ENCODE measurements at regions not wholly inside any gene's neighbourhood (a gene's known extent, or its start where the extent isn't known, plus 50 kb on each side); places are given as distances from the start of the nearest gene placed in this dataset.

GRCh38 chr13:105984236-105984635, 551.2 kb downstream of the EFNB2 start:
- Histone ChIP-seq H3K9me2 (replicated peaks; ENCODE audit: insufficient read depth, low read length) (no peaks in the 10 kb centered on the region), H2AFZ (ENCODE audit: low read length) (no peak overlapping the region), H3K9ac (ENCODE audit: low read length) (no peak overlapping the region), H3K4me2 (ENCODE audit: low read depth, low read length, poor library complexity, severe bottlenecking) (no peak overlapping the region), H3K36me3 (ENCODE audit: insufficient read depth, low read length) (no peaks in the 10 kb centered on the region), H3K27me3 (ENCODE audit: low read length) (no peaks in the 10 kb centered on the region), H3K9me3 (ENCODE audit: low read length) (peaks cover 8% of the 10 kb centered on the region), H3K4me1 (ENCODE audit: low read length) (no peaks in the 10 kb centered on the region), H4K20me1 (ENCODE audit: insufficient read depth, low read depth, low read length) (no peaks in the 10 kb centered on the region), H3K79me2 (ENCODE audit: low read length) (no peaks in the 10 kb centered on the region), H3K4me3 (ENCODE audit: low read length) (no peak overlapping the region), H3K27ac (ENCODE audit: low read length) (no peak overlapping the region)
- no peak for DNase-seq

DNA sequence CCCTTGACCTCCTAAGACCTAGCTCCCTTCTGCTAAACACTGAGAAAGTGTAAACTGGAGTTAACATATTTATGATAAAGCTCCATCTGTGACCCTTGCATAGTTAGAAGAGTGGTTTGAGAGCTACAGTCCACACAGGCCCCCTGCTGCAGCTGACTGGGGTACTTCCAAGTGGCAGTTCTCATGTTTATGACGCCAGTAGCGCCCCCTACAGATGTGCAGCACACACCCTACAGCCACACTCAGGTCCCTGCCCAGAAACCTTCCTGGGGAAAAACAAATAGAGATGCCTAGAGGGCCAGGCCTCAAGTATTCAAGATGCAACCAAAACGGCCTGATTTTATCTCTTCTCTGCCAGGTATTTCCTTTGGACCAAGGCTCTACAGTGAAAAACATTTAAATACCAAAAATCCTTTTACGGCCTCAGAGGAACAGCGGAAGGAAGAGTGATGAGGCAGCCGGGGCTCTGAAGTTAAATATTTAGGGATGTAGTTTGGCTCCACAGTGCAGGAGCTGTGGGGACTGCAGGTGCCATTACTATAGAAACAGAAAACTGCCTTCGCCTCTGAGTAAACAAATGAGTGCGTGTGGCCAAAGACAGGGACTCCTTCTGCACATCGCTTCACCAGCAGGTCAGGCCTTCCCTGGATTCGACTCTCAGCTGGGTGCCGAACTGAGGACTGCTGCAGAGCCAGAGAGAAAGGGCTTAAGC, 553.1 kb downstream of the EFNB2 start:
- no peak for DNase-seq

GRCh38 chr13:105979131-105980011, 556.1 kb downstream of the EFNB2 start:
- no peak overlapping the region for H3K9ac ChIP-seq (ENCODE audit: low read length)
- no peak overlapping the region for H3K27ac ChIP-seq (ENCODE audit: low read length)
- H3K36me3 ChIP-seq (ENCODE audit: insufficient read depth, low read length) = no peaks in the 10 kb centered on the region
- no peak overlapping the region for H3K4me2 ChIP-seq (ENCODE audit: low read depth, low read length, poor library complexity, severe bottlenecking)
- no peaks in the 10 kb centered on the region for H3K4me1 ChIP-seq (ENCODE audit: low read length)
- no peak overlapping the region for H3K4me3 ChIP-seq (ENCODE audit: low read length)
- DNase-seq = no peak
- H3K9me2 ChIP-seq (replicated peaks; ENCODE audit: insufficient read depth, low read length) = no peaks in the 10 kb centered on the region
- H4K20me1 ChIP-seq (ENCODE audit: insufficient read depth, low read depth, low read length) = no peaks in the 10 kb centered on the region
- peaks cover 3% of the 10 kb centered on the region for H3K9me3 ChIP-seq (ENCODE audit: low read length)
- no peaks in the 10 kb centered on the region for H3K27me3 ChIP-seq (ENCODE audit: low read length)
- no peaks in the 10 kb centered on the region for H3K79me2 ChIP-seq (ENCODE audit: low read length)
- no peak overlapping the region for H2AFZ ChIP-seq (ENCODE audit: low read length)

More for the DNA sequence above, 553.1 kb downstream of the EFNB2 start:
- Histone ChIP-seq H2AFZ (ENCODE audit: low read length) (no peak overlapping the region), H3K79me2 (ENCODE audit: low read length) (no peaks in the 10 kb centered on the region), H3K4me3 (ENCODE audit: low read length) (no peak overlapping the region), H3K9me3 (ENCODE audit: low read length) (peaks cover 8% of the 10 kb centered on the region), H3K27ac (ENCODE audit: low read length) (no peak overlapping the region), H3K9ac (ENCODE audit: low read length) (no peak overlapping the region), H3K4me2 (ENCODE audit: low read depth, low read length, poor library complexity, severe bottlenecking) (no peak overlapping the region), H3K36me3 (ENCODE audit: insufficient read depth, low read length) (no peaks in the 10 kb centered on the region), H3K9me2 (replicated peaks; ENCODE audit: insufficient read depth, low read length) (no peaks in the 10 kb centered on the region), H4K20me1 (ENCODE audit: insufficient read depth, low read depth, low read length) (no peaks in the 10 kb centered on the region), H3K27me3 (ENCODE audit: low read length) (no peaks in the 10 kb centered on the region), H3K4me1 (ENCODE audit: low read length) (no peaks in the 10 kb centered on the region)

- Histone ChIP-seq H4K20me1 (ENCODE audit: insufficient read depth, low read depth, low read length) (no peaks in the 10 kb centered on the region), H3K9ac (ENCODE audit: low read length) (no peak overlapping the region), H3K36me3 (ENCODE audit: insufficient read depth, low read length) (no peaks in the 10 kb centered on the region), H3K79me2 (ENCODE audit: low read length) (no peaks in the 10 kb centered on the region), H3K9me2 (replicated peaks; ENCODE audit: insufficient read depth, low read length) (no peaks in the 10 kb centered on the region), H3K27me3 (ENCODE audit: low read length) (no peaks in the 10 kb centered on the region), H3K9me3 (ENCODE audit: low read length) (peaks cover 10% of the 10 kb centered on the region), H3K4me3 (ENCODE audit: low read length) (no peak overlapping the region), H3K27ac (ENCODE audit: low read length) (no peak overlapping the region), H3K4me2 (ENCODE audit: low read depth, low read length, poor library complexity, severe bottlenecking) (no peak overlapping the region), H2AFZ (ENCODE audit: low read length) (no peak overlapping the region), H3K4me1 (ENCODE audit: low read length) (no peaks in the 10 kb centered on the region)
- DNase-seq = no peak
Measured at GRCh38 chr13:105974380-105974779, 561.1 kb downstream of the EFNB2 start.

- Histone ChIP-seq H3K9me2 (replicated peaks; ENCODE audit: insufficient read depth, low read length) (no peaks in the 10 kb centered on the region), H4K20me1 (ENCODE audit: insufficient read depth, low read depth, low read length) (no peaks in the 10 kb centered on the region), H3K27ac (ENCODE audit: low read length) (no peak overlapping the region), H3K4me2 (ENCODE audit: low read depth, low read length, poor library complexity, severe bottlenecking) (no peak overlapping the region), H3K9ac (ENCODE audit: low read length) (no peak overlapping the region), H3K36me3 (ENCODE audit: insufficient read depth, low read length) (no peaks in the 10 kb centered on the region), H3K9me3 (ENCODE audit: low read length) (peaks cover 14% of the 10 kb centered on the region), H2AFZ (ENCODE audit: low read length) (no peak overlapping the region), H3K79me2 (ENCODE audit: low read length) (no peaks in the 10 kb centered on the region), H3K4me1 (ENCODE audit: low read length) (no peaks in the 10 kb centered on the region), H3K4me3 (ENCODE audit: low read length) (no peak overlapping the region), H3K27me3 (ENCODE audit: low read length) (no peaks in the 10 kb centered on the region)
- DNase-seq = no peak
Measured at GRCh38 chr13:105972811-105973590, 562.5 kb downstream of the EFNB2 start.

- Histone ChIP-seq H3K79me2 (ENCODE audit: low read length) (no peaks in the 10 kb centered on the region), H4K20me1 (ENCODE audit: insufficient read depth, low read depth, low read length) (no peaks in the 10 kb centered on the region), H3K4me1 (ENCODE audit: low read length) (no peaks in the 10 kb centered on the region), H2AFZ (ENCODE audit: low read length) (no peak overlapping the region), H3K4me3 (ENCODE audit: low read length) (no peak overlapping the region), H3K9ac (ENCODE audit: low read length) (no peak overlapping the region), H3K36me3 (ENCODE audit: insufficient read depth, low read length) (no peaks in the 10 kb centered on the region), H3K27ac (ENCODE audit: low read length) (no peak overlapping the region), H3K4me2 (ENCODE audit: low read depth, low read length, poor library complexity, severe bottlenecking) (no peak overlapping the region), H3K9me3 (ENCODE audit: low read length) (peaks cover 14% of the 10 kb centered on the region), H3K27me3 (ENCODE audit: low read length) (no peaks in the 10 kb centered on the region), H3K9me2 (replicated peaks; ENCODE audit: insufficient read depth, low read length) (no peaks in the 10 kb centered on the region)
- DNase-seq = no peak
Measured at GRCh38 chr13:105972306-105972721, 563.1 kb downstream of the EFNB2 start.

GRCh38 chr13:105971738-105972137, 563.7 kb downstream of the EFNB2 start:
- Histone ChIP-seq H3K27me3 (ENCODE audit: low read length) (no peaks in the 10 kb centered on the region), H4K20me1 (ENCODE audit: insufficient read depth, low read depth, low read length) (no peaks in the 10 kb centered on the region), H3K9ac (ENCODE audit: low read length) (no peak overlapping the region), H3K79me2 (ENCODE audit: low read length) (no peaks in the 10 kb centered on the region), H3K4me1 (ENCODE audit: low read length) (no peaks in the 10 kb centered on the region), H3K27ac (ENCODE audit: low read length) (no peak overlapping the region), H2AFZ (ENCODE audit: low read length) (no peak overlapping the region), H3K9me2 (replicated peaks; ENCODE audit: insufficient read depth, low read length) (no peaks in the 10 kb centered on the region), H3K4me2 (ENCODE audit: low read depth, low read length, poor library complexity, severe bottlenecking) (no peak overlapping the region), H3K9me3 (ENCODE audit: low read length) (peaks cover 14% of the 10 kb centered on the region), H3K36me3 (ENCODE audit: insufficient read depth, low read length) (no peaks in the 10 kb centered on the region), H3K4me3 (ENCODE audit: low read length) (no peak overlapping the region)
- DNase-seq = no peak

DNA sequence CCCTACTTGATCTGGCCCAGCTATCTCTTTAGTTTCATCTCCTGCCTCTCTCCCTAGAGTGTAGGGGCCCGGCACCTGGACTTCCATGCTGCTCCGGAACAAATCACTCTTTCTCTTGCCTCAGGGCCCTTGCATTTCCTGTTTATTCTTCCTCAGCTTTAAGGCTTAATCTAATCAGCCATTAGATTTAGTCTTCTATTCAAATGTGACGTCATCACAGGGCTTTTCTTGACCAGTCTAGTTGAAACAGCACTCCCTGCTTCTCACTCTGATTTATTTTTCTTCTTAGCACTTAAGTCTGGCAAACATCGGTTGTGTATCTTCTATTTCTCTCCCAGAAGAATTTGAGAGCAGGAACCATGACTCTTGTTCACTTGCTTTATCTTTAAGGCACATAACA, 564.1 kb downstream of the EFNB2 start:
- H3K9me2 ChIP-seq (replicated peaks; ENCODE audit: insufficient read depth, low read length) = no peaks in the 10 kb centered on the region
- DNase-seq = no peak
- no peak overlapping the region for H3K27ac ChIP-seq (ENCODE audit: low read length)
- H3K79me2 ChIP-seq (ENCODE audit: low read length) = no peaks in the 10 kb centered on the region
- H3K4me3 ChIP-seq (ENCODE audit: low read length) = no peak overlapping the region
- H3K9ac ChIP-seq (ENCODE audit: low read length) = no peak overlapping the region
- H3K9me3 ChIP-seq (ENCODE audit: low read length) = peaks cover 14% of the 10 kb centered on the region
- H3K4me2 ChIP-seq (ENCODE audit: low read depth, low read length, poor library complexity, severe bottlenecking) = no peak overlapping the region
- H2AFZ ChIP-seq (ENCODE audit: low read length) = no peak overlapping the region
- no peaks in the 10 kb centered on the region for H3K36me3 ChIP-seq (ENCODE audit: insufficient read depth, low read length)
- no peaks in the 10 kb centered on the region for H3K27me3 ChIP-seq (ENCODE audit: low read length)
- no peaks in the 10 kb centered on the region for H3K4me1 ChIP-seq (ENCODE audit: low read length)
- H4K20me1 ChIP-seq (ENCODE audit: insufficient read depth, low read depth, low read length) = no peaks in the 10 kb centered on the region
